ENCODE measurements at regions not wholly inside any gene's neighbourhood (a gene's known extent, or its start where the extent isn't known, plus 50 kb on each side); places are given as distances from the start of the nearest gene placed in this dataset.

DNA sequence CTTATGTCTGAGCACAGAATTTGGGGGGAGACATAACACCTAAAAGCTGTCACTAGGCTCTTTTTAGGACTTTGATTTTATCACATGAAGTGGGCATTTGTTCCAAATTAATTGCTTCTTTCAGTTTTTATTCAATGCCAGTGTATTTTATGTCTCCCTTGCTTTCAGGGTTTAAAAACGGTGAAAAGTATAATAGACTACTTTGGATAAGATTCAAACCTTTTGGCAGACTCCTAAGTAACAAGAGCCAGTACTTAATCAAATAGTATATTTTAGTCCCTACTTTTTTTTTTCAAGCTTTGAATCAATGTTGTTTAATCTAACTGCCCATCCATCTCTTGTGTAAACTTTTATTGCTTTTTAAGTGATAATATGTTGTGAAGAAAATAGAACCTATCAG, 847.2 kb upstream of the DPPA4 start:
- no peak for DNase-seq (ENCODE audit: low read depth in 4 of 4, low spot score in 1 of 4)

DNA sequence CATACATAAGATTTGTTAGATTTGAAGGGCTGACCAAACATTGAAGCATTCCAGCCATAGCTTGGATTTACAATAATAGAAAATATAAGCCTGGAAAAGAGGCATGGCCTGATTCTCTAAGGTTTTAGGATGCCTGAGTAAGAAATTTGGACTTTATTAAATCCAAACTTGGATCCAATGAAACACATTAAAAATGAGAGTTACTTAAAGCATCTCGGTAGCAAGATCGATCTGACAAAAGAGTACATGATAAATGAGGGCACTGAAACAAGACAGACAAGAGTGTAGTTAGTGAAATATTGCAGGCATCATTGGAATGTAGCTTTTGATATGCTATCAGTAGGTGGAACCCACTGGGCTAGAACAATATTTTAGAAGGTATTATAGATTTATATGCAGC, 855.7 kb upstream of the DPPA4 start:
- no peak for DNase-seq (ENCODE audit: low read depth in 4 of 4, low spot score in 1 of 4)

DNA sequence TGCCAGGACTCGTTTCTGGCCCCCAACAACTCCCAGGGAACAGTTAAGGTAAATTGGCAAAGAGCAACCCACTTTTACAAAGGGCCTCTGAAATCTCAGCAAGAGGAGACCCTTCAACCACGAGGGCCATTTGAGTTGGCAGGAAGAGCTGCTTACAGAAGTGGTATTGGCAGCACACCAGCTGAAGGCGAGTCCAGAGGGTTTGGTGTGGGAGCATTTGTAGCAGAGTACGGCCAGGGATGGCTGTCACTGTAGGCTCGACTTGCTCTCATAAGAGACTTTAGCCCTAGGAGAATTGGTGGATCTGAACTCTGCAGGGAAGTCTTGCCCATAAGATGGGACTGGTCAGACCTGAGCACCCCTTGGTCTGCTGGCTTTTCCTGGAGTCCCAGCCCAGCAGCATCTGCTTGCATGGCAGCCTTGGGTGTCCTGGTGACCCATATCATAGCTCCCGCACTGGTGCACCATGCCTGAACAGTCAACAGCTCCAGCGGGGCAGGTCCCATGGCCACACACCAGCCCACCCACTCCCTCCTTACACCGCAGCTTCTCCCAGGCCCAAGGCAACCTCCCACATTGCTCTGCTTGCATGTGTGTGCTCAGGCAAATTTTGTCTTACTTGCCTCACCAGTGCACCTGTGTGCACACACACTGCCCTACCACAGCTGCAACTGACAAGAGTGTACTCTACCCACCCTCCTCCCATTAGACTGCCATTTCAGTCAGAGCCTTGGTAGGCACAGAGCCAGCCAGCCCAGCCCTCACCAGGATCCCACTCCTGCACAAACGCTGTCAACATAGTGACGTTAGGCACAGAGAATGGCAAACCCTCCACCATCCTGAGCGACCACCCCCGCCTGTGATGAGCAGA, 861.6 kb upstream of the DPPA4 start:
- DNase-seq (ENCODE audit: low read depth in 4 of 4, low spot score in 1 of 4), result no peak

DNA sequence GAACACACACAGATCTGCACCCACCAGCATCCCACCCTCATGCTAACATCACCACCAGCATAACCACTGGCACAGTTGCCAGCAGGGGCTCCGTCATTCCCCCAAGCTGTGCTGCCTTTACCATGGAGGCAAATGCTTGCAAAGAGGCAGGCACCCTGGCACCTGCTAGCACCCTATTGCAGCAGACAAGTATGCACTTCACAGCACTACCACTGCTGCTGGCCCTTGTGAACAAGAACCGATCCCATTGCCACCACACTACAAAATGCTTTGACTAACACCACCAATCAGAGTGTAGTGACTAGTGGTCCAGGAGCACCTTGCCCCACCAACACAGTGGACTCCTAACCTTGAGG, 862.2 kb upstream of the DPPA4 start:
- no peak for DNase-seq (ENCODE audit: low read depth in 4 of 4, low spot score in 1 of 4)

DNA sequence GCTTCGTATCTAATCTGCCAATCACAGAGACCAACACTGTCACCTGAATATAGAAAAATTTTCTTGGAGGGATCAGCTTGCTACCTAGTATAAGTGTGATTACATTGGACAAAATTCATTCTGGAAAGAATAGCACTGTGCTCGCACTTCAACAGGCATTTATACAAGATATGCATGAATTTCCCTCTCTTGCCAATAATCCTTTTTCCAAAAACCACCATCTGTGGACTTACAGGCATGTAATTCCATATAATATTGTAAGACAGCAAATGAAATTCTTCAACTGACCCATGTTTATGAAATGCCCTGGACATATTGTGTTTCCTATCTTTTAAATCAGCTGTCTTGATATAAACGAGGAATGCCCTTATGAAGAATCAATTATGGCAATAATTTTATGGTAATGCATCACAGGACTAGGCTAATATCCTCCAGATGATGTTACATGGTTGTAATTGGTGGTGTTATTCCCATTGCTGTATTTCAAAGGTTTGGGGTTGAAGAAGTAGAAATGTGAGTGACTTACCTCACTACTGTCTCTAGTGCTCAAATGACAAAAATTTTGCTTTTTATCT, 861.4 kb upstream of the NECTIN3 start:
- no peak for DNase-seq (ENCODE audit: low read depth in 4 of 4, low spot score in 1 of 4)

DNA sequence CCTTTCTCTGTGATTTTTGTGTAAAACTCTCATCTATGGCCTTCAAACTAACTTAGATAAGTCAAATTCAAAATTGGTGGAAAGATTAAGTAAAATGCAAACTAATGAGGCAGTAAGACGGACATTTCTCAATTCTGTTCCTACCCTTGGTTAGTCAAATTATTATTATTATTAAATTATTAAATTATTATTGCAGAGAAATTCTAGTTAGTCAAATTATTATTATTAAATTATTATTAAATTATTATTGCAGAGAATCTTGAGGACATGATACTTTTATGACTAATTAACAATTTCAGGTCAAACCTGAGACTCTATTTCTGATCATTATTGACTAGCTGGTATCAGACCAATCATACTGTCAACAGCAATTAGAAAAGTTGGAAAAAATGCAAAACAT, 845.0 kb upstream of the NECTIN3 start:
- DNase-seq (ENCODE audit: low read depth in 4 of 4, low spot score in 1 of 4), result no peak

DNA sequence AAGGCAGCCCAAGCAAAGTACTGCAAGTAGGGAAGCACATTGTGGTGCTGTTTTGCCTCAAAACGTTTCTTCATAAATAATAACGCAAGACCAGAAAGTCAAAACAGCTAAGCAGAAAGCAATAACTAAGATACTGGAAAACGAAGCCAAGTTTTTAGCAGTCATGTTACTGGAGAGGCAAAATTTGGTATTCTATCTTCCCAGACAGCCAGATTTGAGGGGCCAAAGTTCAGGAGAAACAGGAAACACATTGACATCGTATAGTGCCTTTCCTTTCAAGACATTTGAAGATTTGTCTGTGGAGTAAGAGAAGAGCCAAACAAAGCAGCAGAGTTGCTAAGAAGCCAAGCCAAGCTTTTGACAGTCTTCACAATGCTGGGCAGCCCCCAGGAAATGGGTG, 843.6 kb upstream of the NECTIN3 start:
- no peak for DNase-seq (ENCODE audit: low read depth in 4 of 4, low spot score in 1 of 4)

DNA sequence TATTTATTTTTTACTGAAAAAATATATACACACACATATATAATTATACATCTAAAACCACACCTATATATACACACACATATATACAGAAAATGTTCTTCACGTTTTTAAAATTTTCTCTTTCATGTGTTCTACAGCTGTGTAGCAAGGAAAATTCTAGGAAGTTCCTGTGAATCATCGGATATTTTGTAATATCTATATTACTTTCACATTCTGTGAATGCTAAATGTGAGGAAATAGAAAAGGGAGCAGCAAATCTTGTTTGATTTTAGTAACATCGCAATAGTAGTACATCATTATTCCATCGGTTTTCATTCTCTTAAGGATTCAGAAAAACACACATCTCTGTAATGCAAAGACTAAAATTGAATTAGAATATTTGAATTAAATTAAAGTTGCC, 836.8 kb upstream of the NECTIN3 start:
- DNase-seq (ENCODE audit: low read depth in 4 of 4, low spot score in 1 of 4), result no peak

DNA sequence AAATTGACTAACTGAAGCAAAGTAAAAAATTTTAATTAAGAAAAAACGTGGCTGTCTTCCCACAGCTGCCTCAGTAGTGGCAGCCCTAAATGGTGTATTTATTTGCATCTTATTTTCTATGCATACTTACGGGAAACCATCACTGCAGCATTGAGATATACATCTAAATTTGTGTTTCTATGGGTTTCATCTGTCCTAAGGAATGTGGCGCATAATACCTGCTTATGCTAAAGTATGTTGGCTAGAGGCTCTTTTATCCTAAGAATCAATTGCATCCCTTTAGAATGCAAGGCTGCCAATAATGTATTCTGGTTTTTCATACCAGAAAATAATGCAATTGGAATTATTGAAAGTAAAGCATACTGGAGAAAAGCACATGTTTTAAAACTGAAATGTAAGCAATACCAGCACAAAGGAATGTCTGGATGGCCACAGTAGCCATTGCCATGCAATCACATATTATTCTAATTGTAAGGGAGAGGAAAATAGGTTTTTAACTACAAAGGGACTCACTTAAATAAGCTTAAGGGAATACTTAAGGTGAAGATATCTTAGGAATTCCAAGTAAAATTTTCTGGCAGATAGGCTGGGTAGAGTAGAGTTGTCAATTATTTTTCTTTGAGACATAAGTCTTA, 834.5 kb upstream of the NECTIN3 start:
- no peak for DNase-seq (ENCODE audit: low read depth in 4 of 4, low spot score in 1 of 4)

DNA sequence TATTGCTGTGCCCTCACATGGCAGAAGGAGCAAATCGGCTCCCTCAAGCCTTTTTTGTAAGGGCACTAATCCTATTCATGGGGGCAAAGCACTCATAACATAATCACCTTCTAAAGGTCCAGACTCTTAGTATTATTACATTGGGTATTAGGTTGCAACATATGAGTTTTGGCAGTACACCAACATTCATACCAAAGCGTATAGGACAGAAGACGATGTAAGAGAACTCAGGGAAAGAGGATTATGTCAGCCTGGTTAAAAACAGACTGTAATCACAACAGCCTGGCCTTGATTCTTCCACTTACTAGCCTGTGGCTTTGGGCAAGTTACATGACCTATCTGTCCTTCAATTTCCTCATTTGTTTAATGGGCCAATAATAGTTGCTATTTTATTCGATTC, 828.5 kb upstream of the NECTIN3 start:
- no peak for DNase-seq (ENCODE audit: low read depth in 4 of 4, low spot score in 1 of 4)

DNA sequence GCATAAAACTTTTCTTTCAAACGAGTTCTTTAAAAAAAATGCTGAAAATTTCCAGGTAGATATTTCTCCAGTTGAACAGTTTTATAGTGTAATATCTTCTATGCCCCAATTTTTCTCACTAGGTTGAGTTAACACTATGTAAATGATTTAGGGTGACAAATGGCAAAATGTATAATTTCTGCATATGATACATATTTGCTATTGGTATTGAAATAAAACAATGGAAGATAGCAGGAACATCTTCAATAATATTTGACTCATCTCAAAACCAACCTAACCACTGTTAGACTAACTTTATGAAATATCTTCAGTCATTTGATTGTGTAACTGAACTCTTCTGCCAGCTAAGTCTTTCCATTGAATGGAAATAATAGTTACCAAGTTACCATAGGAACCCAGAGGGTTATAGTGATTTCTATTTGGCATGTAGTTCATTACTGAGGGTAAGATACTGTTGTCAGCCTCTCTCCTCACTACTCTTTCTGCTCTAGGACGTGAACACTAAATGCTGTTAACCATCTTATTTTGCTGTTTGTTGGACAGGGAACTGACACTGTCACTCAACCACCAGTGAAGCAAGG, 824.7 kb upstream of the NECTIN3 start:
- no peak for DNase-seq (ENCODE audit: low read depth in 4 of 4, low spot score in 1 of 4)

DNA sequence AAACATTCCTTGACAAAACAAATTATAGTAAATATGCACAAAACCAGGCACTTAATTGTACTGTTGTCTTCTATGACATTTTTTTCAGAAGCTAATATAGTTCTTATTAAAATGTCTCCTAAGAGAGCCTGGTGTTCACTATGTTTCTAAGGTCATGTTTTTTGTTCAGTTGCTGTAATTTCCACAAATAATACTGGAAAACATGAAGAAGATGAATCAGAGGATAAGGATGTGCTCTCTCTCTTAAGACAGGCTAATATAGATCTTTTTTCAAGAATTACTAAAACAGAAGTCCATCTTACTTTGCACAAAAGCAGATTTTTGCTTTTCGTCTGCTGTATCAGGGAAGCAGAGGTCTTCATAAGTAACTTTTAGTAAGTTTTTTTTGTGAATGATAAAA, 823.0 kb upstream of the NECTIN3 start:
- DNase-seq (ENCODE audit: low read depth in 4 of 4, low spot score in 1 of 4), result no peak

DNA sequence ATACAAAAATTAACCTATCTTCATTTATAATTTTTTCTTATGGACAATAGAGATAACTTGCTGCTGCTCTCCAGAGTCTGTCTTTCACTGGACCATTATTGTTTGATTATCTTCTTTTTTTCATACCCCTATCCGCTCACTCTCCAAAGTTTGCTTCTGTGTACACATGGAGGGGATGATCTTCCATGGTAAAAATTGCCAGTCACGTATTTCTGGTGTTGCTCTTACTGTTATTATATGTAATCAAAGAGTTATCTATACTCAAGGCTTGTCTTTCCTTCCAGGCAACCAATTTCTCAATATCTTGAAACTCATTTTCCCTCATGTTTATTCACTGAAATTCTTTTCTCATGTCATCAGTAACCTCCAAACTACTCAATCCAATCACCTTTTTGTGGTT, 817.8 kb upstream of the NECTIN3 start:
- no peak for DNase-seq (ENCODE audit: low read depth in 4 of 4, low spot score in 1 of 4)

DNA sequence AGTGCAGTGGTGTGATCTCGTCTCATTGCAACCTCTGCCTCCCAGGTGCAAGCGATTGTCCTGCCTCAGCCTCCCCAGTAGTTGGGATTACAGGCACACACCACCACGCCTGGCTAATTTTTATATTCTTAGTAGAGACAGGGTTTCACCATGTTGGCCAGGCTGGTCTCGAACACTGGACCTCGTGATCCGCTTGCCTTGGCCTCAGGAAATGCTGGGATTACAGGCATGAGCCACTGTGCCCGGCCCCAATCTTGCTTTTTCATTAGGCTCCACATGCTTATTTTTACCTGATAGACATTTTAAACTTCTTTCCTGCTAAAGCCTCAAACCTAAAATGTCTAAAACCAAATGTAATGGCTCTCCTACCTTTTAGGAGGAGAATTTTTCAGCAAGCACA, 817.0 kb upstream of the NECTIN3 start:
- no peak for DNase-seq (ENCODE audit: low read depth in 4 of 4, low spot score in 1 of 4)

DNA sequence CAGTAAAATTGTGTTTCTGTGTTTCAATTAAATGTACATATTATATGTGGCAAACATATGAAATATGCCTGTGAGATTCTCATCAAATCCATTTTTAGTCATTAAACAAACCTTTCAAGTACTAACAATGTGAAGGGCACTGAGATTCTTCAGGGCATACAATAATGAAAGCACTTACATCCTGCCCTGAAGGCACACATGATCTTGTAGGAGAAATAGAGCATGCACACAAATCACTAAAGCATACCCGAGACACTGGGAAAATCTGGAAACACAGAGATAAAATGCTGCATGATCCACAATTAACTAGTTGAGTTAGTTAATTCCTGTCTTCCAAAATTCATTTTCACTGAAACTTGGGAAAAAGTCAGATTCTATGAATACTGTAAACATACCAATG, 810.5 kb upstream of the NECTIN3 start:
- DNase-seq (ENCODE audit: low read depth in 4 of 4, low spot score in 1 of 4), result no peak

DNA sequence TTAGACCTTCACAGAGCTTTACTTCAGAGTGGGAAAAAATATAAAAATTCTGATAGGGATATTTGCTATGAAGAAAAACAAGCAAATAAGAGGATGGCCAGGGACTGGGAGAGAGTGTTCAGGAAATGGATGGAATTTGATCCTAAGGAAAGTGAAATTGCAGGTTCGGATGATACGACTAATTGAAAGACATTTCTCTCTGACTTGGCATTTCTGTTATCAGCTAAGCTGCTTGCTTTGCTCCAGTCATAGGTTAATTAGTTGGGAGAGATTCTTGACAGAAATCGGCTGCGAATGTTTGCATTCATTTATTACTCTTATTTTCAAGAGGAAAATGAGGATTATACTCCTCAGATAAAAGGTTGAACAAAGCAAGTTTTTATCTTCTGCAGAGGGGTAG, 808.7 kb upstream of the NECTIN3 start:
- no peak for DNase-seq (ENCODE audit: low read depth in 4 of 4, low spot score in 1 of 4)

DNA sequence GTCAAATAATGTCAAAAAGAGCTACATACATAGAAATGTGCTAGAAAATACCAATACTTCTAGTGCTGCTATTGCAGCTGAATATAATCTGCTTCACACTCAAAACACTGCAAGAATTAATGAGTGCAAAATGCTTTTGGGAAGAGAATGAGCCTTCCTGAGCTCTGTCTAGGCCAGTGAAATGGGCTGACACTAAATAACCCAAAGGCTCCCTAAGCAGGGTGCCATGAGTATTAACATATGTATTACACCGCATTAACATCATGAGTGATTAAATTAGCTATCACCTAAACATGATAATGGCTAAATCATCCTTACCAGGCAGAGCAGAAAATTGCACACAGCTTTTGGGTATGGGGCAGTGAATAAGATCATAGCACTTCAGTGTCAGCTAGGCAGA, 806.3 kb upstream of the NECTIN3 start:
- no peak for DNase-seq (ENCODE audit: low read depth in 4 of 4, low spot score in 1 of 4)

DNA sequence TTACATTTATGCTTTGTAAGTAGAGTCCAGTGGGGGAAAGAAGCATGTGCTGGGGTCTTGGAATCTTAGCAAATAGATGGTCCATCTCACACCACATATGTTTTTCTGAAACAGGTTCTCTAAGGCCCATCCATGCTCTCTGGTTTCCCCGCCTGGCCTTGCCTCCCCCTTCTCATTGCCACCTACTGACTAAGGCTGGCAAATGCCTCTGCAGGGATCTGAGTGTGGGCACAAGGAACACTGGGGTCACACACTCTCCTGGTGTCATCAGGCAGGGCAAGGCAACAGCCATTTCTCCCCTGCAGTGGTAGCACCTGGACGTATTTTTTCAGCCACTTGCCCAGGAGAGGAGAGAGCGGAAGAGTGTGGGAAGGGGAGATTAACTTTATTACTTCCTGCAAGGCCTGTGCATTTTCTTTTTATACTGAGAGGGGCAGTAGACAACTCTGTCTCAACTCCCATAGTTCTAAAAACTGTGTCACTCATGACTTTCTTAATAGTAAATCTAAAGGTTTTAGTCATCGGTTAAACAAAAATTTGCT, 804.2 kb upstream of the NECTIN3 start:
- DNase-seq (ENCODE audit: low read depth in 4 of 4, low spot score in 1 of 4), result no peak

DNA sequence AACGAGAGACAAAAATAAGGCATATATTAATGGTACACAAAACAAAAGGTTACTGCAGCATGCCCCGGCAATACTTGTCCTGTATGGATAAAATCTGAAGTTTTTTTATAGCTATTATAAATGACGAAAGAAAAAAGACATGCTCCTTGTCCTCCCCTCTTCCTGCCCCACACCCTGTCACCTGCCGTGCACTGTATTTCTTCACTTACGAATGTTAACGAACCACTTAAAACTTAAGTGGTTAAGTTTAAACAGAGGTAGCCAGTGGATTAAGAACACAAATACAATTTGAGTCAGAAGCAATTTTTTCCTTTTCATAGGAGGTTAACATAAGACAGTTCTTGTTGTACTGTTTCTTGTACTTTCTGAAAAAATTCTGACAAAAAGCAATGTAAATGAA, 799.1 kb upstream of the NECTIN3 start:
- DNase-seq (ENCODE audit: low read depth in 4 of 4, low spot score in 1 of 4), result no peak

DNA sequence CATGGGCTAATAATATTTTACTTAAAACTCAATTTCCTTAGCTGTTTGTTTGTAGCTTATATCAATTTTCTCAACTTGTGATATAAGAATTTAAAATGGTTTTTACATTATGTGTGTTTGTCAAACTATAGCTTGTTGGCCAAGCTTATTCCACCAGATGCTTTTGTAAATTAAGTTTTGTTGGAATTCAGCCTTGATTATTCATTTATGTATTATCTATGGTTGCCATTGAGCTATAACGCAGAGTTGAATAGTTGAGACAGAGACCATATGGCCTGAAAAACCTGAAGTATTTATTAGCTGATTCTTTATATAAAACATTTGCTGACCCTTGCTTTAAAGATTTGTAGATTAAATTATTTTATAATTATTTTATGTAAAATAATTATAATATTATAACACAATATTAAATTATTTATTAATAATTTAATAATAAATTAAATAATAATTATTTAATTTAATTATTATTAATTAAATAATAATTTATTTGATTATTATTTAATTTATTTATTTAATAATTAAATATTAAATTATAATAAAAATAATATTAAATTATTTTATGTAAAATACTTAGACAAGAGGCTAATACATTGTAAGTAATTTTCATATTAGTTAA, 779.6 kb upstream of the NECTIN3 start:
- no peak for DNase-seq (ENCODE audit: low read depth in 4 of 4, low spot score in 1 of 4)

DNA sequence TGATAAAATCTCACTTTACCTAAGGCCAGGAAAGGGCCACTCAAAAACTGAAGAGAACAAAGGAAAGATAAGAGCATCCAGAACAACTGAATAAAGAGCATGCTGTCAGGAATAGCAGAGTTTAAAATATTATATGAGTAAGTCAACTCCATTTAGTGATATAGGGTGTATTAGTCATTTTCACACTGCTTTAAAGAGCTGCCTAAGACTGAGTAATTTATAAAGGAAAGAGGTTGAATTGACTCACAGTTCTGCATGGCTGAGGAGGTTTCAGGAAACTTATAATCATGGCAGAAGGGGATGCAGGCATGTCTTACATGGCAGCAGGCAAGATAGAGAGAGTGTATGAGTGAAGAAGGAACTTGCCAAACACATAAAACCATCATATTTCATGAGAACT, 778.0 kb upstream of the NECTIN3 start:
- DNase-seq (ENCODE audit: low read depth in 4 of 4, low spot score in 1 of 4), result no peak

DNA sequence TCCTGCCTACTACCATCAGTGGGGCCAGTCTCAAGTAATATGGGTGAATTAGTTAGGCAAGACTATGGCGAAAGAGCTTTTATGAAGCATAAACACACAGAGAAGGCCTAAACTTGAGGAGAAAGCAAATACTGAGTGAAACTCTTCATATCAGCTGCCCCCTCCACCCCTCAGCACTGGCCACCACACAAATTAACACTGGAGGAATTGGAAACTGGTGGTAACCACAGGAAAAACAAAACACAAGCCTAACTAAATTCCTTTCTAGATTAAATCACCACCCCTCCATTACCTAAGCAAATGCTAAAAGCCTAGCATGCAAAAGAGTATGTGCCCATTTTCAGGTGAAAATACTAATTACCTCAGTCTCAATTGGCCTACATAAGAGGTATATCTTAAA, 774.7 kb upstream of the NECTIN3 start:
- no peak for DNase-seq (ENCODE audit: low read depth in 4 of 4, low spot score in 1 of 4)
